Activated CD4-positive, alpha-beta T cell treated with anti-CD3 and anti-CD28 coated beads for 36 hours (primary cell): ENCODE measurements at regions not wholly inside any gene's neighbourhood (a gene's known extent, or its start where the extent isn't known, plus 50 kb on each side); places are given as distances from the start of the nearest gene placed in this dataset.
"Not testable (repeated sequence)": the region's sequence is repeated elsewhere in the genome, so short reads cannot be mapped to it uniquely, and the experiment has no call there.

Source experiments
- ATAC-seq: fragments of 200-7000 bp; cut with Tn5 transposase; one replicate; pipeline ENCODE4 v1.10.0; 2021; ENCODE audit warnings: mild to moderate bottlenecking, moderate library complexity
- CTCF ChIA-PET: fragments of 350-600 bp; sonication (Branson Sonifier 250); formaldehyde crosslinking; loops from one replicate; lab custom pipeline; 2021; ENCODE audit warnings: antibody characterized with exemption; lab: Charles Lee
- POLR2A ChIA-PET: fragments of 350-600 bp; sonication (Branson Sonifier 250); formaldehyde crosslinking; loops from one replicate; lab custom pipeline; 2021; ENCODE audit warnings: antibody characterized with exemption, inconsistent platforms; lab: Charles Lee
- DNase-seq: peaks from one replicate; pipeline ENCODE4 v3.0.0-alpha.2; 2020
- H3K27ac Mint-ChIP-seq: one replicate; pipeline ENCODE4 v1.8.0; 2021; ENCODE audit warnings: mixed read lengths
- H3K27me3 Mint-ChIP-seq: one replicate; pipeline ENCODE4 v1.8.0; 2021; ENCODE audit warnings: mixed read lengths
- H3K36me3 Mint-ChIP-seq: one replicate; pipeline ENCODE4 v1.8.0; 2021; ENCODE audit warnings: low read depth, mixed read lengths
- H3K4me1 Mint-ChIP-seq: one replicate; pipeline ENCODE4 v1.8.0; 2021; ENCODE audit warnings: mixed read lengths
- H3K4me3 Mint-ChIP-seq: one replicate; pipeline ENCODE4 v1.8.0; 2021; ENCODE audit warnings: mild to moderate bottlenecking, moderate library complexity, mixed read lengths
- H3K9me3 Mint-ChIP-seq: one replicate; pipeline ENCODE4 v1.8.0; 2021; ENCODE audit warnings: low read depth, mixed read lengths
- intact Hi-C, 2 experiments: fragments of 100-400 bp; cut with DNase I in 1 of 2; cut with micrococcal nuclease in 1 of 2; formaldehyde crosslinking; loops; one replicate each; pipeline versions ENCODE4 v1.14.2 to v1.15.1; 2022 to 2024; cut with DNase I, micrococcal nuclease

DNA sequence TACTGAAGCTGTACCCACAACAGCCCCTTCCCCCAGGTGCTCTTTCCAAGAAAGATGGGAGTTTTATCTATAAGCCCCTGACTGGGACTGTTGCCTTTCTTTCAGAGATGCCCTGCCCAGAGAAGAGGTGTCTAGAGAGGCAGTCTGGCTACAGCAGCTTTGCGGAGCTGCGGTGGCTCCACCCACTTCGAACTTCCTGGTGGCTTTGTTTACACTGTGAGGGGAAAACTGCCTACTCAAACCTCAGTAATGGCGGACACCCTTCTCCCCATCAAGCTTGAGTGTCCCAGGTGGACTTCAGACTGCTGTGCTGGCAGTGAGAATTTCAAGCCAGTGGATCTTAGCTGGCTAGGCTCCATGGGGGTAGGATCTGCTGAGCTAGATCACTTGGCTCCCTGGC, 120.2 kb upstream of the MYT1L start:
- H3K27me3 Mint-ChIP-seq, intact Hi-C loops, H3K27ac Mint-ChIP-seq, ATAC-seq, H3K4me3 Mint-ChIP-seq, H3K9me3 Mint-ChIP-seq, H3K36me3 Mint-ChIP-seq, CTCF ChIA-PET, DNase-seq, POLR2A ChIA-PET, H3K4me1 Mint-ChIP-seq: not testable (repeated sequence)

DNA sequence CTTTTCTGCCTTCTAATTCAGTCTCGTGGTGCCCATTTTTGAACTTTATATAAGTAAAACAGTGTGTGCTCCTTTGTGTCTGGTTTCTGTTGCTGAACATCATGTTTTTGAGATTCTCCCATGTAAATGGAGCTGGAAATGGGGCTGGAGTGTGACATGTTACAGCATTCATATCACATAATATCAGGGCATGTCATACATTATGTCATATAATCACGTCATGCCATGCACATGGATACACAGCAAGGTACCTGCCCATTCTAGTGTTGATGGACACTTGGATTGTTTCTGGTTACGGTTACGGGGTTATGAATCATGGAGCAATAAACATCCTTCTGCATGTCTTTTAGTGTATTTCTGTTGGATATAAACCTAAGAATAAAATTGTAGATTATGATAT, 117.1 kb upstream of the MYT1L start:
- intact Hi-C loops: no loop called here
- ChIA-PET POLR2A (no interaction called here), CTCF (no interaction called here)
- Mint-ChIP-seq H3K9me3 (no peaks in the 10 kb centered on the region), H3K4me3 (no peak overlapping the region), H3K36me3 (no peaks in the 10 kb centered on the region), H3K27ac (no peak overlapping the region), H3K27me3 (peaks cover 7% of the 10 kb centered on the region), H3K4me1 (no peaks in the 10 kb centered on the region)
- ATAC-seq (no peak), DNase-seq (no peak)

DNA sequence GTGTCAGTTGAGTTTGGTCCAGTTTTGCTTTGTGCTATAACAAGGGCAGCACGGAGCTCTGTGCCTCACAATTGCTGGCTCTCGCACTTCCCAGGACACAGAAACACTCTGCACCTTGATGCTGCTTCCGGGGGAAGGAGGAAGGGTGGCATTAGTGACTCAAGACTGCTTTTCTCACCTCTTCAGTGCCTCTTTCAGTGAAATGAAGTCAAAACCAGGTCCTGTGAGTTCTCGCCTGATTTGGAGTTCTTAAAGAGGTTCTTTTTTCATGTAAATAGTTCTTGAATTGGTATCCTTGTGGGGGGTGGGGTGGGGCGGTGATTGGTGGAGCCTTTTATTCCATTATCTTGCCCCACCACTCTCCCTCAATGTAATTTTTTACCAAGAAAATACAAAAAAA, 91.5 kb upstream of the MYT1L start:
- Mint-ChIP-seq H3K4me1 (no peaks in the 10 kb centered on the region), H3K27ac (no peak overlapping the region), H3K9me3 (no peaks in the 10 kb centered on the region), H3K27me3 (peaks cover 11% of the 10 kb centered on the region), H3K36me3 (no peaks in the 10 kb centered on the region), H3K4me3 (no peak overlapping the region)
- ChIA-PET CTCF (no interaction called here), POLR2A (no interaction called here)
- intact Hi-C loops: no loop called here
- no peak for ATAC-seq
- no peak for DNase-seq

DNA sequence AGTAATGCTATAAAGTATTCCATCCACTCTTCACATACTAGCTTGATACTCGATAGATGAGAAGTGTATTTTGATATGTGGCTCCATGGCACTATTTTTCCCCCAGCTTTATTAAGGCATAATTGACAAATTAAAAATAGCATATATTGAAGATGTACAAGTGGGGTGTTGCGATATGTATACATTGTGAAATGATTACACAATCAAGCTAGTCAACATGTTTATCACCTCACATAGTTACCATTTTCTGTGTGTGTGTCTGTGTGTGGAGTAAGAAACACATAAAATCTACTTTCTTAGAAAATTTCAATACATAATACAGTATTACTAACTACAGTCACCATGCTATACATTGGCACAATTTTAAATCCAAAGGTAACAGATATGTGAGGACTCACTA, 82.5 kb upstream of the MYT1L start:
- Mint-ChIP-seq H3K4me1 (no peaks in the 10 kb centered on the region), H3K36me3 (no peaks in the 10 kb centered on the region), H3K27me3 (peaks cover 2% of the 10 kb centered on the region), H3K27ac (no peak overlapping the region), H3K9me3 (no peaks in the 10 kb centered on the region), H3K4me3 (no peak overlapping the region)
- CTCF ChIA-PET: no interaction called here
- DNase-seq (no peak), ATAC-seq (no peak)
- POLR2A ChIA-PET: no interaction called here
- intact Hi-C loops: no loop called here

DNA sequence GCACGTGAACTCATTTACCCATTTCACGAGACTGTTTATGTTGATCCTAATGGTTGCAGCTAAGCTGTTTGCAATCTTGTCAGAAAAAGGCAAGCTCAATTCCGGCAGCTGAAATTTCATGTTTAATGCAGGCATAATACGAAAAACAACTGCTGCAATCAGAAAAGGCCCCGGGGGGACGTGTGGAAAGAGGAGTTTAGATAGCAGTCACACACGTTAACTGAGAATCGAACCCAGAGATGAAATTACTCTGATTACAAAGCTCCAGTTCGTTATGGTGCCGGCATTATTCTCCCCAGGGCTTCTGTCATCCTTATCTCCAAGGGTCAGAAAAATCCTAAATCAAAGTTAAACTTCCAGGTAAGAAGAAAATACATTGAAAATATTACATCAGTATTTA, 79.9 kb upstream of the MYT1L start:
- CTCF ChIA-PET: interaction anchor here (0.6 to 0.7 kb wide), 2 partner anchors 9 to 401 kb away, joined by 3 read pairs; no protein-coding TSS in a partner anchor
- H3K36me3 Mint-ChIP-seq: no peaks in the 10 kb centered on the region
- H3K4me3 Mint-ChIP-seq: no peak overlapping the region
- H3K27me3 Mint-ChIP-seq: peaks cover 2% of the 10 kb centered on the region
- no peak for ATAC-seq
- intact Hi-C loops: no loop called here
- no peak overlapping the region for H3K27ac Mint-ChIP-seq
- H3K4me1 Mint-ChIP-seq: no peaks in the 10 kb centered on the region
- no peak for DNase-seq
- POLR2A ChIA-PET: no interaction called here
- H3K9me3 Mint-ChIP-seq: no peaks in the 10 kb centered on the region

DNA sequence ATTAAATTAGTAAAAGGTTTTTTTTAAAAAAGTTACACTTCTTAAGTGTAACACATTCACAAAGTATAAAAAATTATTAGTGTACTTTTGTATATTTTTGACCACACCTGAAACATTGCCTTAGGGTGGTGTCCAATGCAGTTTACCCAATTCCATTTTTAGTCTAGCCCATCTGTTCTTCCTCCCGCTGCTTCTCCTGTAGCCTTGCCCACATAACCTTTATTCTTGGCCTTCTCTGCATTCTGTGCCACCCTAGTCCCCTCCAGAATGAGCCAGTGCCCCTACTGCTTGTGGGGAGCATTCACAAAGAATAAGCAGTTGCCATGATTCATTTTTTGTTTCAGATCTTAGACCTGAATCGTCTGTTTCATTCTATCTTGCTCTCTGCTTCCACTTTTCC, 78.4 kb upstream of the MYT1L start:
- ChIA-PET CTCF (no interaction called here), POLR2A (no interaction called here)
- H3K27me3 Mint-ChIP-seq: peaks cover 2% of the 10 kb centered on the region
- no peak overlapping the region for H3K27ac Mint-ChIP-seq
- DNase-seq (no peak), ATAC-seq (no peak)
- no peak overlapping the region for H3K4me3 Mint-ChIP-seq
- no peaks in the 10 kb centered on the region for H3K36me3 Mint-ChIP-seq
- H3K4me1 Mint-ChIP-seq: no peaks in the 10 kb centered on the region
- intact Hi-C loops: no loop called here
- H3K9me3 Mint-ChIP-seq: peaks cover 2% of the 10 kb centered on the region

DNA sequence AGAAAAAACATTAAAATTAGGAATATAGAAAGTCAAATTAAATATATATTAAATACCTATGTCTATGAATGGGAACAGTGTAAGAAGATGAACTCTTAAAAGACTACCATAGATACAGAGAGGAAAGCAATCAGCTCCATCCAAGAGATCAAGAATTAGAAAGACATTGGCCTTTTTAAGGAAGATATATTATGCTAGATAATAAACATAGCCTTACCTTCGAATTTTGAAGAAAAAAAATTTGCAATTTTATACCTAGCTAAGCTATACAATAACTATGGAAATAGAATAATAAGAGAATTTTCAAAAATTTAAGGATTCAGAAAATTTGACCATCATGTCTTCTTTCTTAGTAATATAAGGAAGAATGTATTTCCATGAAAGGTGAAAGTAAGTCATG, 74.7 kb upstream of the MYT1L start:
- intact Hi-C loops: no loop called here
- no peaks in the 10 kb centered on the region for H3K36me3 Mint-ChIP-seq
- H3K27ac Mint-ChIP-seq: no peak overlapping the region
- CTCF ChIA-PET: no interaction called here
- POLR2A ChIA-PET: no interaction called here
- no peak overlapping the region for H3K4me3 Mint-ChIP-seq
- peaks cover 2% of the 10 kb centered on the region for H3K9me3 Mint-ChIP-seq
- ATAC-seq: no peak
- peaks cover 7% of the 10 kb centered on the region for H3K27me3 Mint-ChIP-seq
- no peaks in the 10 kb centered on the region for H3K4me1 Mint-ChIP-seq
- DNase-seq: no peak

DNA sequence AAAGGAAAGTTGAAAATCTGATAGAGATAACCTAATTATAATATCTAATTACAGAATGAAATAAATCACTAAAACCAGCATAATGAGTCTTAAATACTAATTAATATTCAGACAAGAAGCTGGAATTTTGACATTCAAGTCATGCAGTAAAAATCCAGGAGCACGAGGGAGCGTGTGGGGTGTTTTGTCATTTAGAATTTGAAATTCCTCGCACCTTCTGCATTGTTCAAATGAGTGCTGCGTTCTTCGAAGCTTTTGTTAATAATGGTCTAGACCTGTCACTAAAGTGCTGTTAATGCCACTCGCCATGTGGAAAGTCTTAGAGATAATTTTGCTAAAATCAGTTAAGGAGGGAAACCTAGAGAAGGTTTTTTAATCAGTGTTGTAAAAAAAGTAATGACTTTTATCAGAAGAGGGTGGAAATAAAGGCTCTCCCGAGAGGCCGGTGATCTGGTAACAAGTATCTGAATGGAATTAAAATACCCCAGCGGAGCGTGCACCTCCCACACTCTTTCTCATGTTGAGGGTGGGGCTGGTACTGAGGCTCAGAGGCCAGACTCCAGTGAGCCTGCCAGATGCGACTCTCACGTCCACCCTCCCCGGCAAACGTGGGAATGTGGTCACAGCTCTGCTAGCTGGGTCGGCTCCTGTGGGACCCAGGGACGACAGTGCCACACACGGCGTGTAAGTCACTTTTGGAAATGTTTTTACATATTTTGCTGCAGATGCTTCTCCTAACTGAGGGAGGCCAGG, 69.4 kb upstream of the MYT1L start:
- ATAC-seq (no peak), DNase-seq (no peak)
- H3K4me1 Mint-ChIP-seq: no peaks in the 10 kb centered on the region
- H3K27ac Mint-ChIP-seq: no peak overlapping the region
- H3K4me3 Mint-ChIP-seq: no peak overlapping the region
- peaks cover 5% of the 10 kb centered on the region for H3K27me3 Mint-ChIP-seq
- no peaks in the 10 kb centered on the region for H3K36me3 Mint-ChIP-seq
- CTCF ChIA-PET: interaction anchor here (0.7 kb wide), 1 partner anchor 559 kb away, joined by 3 read pairs; no protein-coding TSS in a partner anchor
- H3K9me3 Mint-ChIP-seq: peaks cover 2% of the 10 kb centered on the region
- intact Hi-C loops: no loop called here
- POLR2A ChIA-PET: no interaction called here

- ATAC-seq: no peak
- no peaks in the 10 kb centered on the region for H3K36me3 Mint-ChIP-seq
Observed at GRCh38 chr2:2399396-2399795, 68.3 kb upstream of the MYT1L start.

GRCh38 chr2:2392332-2392731, 61.3 kb upstream of the MYT1L start:
- Mint-ChIP-seq H3K27ac (no peak overlapping the region), H3K36me3 (no peaks in the 10 kb centered on the region), H3K4me1 (no peaks in the 10 kb centered on the region), H3K4me3 (no peak overlapping the region), H3K27me3 (no peaks in the 10 kb centered on the region), H3K9me3 (peaks cover 14% of the 10 kb centered on the region)
- DNase-seq: no peak
- intact Hi-C loops: no loop called here
- ChIA-PET POLR2A (no interaction called here), CTCF (no interaction called here)
- ATAC-seq: no peak

More at GRCh38 chr2:2399396-2399795, 68.3 kb upstream of the MYT1L start:
- no peak overlapping the region for H3K27ac Mint-ChIP-seq
- H3K4me3 Mint-ChIP-seq: no peak overlapping the region
- intact Hi-C loops: no loop called here
- ChIA-PET POLR2A (no interaction called here), CTCF (no interaction called here)
- H3K4me1 Mint-ChIP-seq: no peaks in the 10 kb centered on the region
- peaks cover 5% of the 10 kb centered on the region for H3K27me3 Mint-ChIP-seq
- H3K9me3 Mint-ChIP-seq: no peaks in the 10 kb centered on the region
- no peak for DNase-seq

DNA sequence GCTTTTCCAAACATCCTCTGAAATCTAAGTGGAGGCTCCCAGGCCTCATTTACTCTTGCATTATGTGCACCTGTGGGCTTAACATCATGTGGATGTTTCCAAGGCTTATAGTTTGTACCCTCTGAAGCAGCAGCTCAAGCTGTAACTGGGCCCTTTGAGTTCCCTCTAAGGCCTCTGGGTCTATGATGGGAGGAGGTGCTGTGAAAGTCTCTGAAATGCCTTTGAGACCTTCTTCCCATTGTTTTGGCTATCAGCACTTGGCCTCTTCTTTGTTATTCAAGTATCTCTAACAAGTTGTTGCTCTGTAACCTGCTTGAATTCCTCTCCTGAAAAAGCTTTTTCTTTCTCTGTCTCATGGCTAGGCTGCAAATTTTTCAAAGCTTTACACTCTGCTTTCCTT, 58.1 kb upstream of the MYT1L start:
- H3K27me3 Mint-ChIP-seq: peaks cover 3% of the 10 kb centered on the region
- H3K4me1 Mint-ChIP-seq: no peaks in the 10 kb centered on the region

More for the DNA sequence above, 58.1 kb upstream of the MYT1L start:
- Mint-ChIP-seq H3K9me3 (peaks cover 17% of the 10 kb centered on the region), H3K36me3 (no peaks in the 10 kb centered on the region), H3K27ac (no peak overlapping the region), H3K4me3 (no peak overlapping the region)
- ChIA-PET CTCF (no interaction called here), POLR2A (no interaction called here)
- intact Hi-C loops: no loop called here
- ATAC-seq: no peak
- no peak for DNase-seq
